ENCODE measurements at regions not wholly inside any gene's neighbourhood (a gene's known extent, or its start where the extent isn't known, plus 50 kb on each side); places are given as distances from the start of the nearest gene placed in this dataset.

DNA sequence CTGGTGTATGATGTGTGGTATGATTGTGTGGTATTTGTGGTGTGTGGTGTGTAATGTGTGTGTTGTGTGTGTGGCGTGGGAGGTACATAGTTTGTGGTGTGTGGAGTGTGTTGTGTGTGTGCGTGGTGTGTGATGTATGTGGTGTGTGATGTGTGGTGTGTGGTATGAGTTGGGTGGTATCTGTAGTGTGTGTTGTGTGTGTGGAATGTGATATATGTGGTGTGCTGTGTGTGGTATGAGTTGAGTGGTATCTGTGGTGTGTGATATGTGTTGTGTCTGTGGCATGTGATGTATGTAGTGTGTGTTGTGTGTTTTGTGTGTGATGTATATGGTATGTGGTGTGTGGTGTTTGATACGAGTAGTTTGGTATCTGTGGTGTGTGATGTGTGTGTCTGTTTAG, 272.5 kb upstream of the IRX1 start:
- DNase-seq (ENCODE audit: low read depth), result no peak

DNA sequence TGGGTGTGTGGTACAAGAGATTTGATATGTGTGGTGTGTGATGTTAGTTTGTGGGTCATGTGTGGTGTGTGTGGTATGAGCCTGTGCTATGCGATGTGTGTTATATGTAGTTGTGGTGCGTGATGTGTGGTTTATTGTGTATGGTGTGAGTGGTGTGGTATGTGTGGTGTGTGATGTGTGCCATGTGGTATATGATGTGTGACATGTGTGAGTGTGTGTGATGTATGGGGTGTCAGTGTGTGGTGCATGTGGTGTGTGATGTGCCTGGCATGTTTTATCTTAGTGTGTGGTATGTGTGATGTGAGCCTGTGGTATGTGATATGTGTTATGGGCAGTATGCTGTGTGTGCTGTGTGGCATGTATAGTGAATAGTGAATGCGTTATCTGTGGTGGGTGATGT, 273.0 kb upstream of the IRX1 start:
- no peak for DNase-seq (ENCODE audit: low read depth)

DNA sequence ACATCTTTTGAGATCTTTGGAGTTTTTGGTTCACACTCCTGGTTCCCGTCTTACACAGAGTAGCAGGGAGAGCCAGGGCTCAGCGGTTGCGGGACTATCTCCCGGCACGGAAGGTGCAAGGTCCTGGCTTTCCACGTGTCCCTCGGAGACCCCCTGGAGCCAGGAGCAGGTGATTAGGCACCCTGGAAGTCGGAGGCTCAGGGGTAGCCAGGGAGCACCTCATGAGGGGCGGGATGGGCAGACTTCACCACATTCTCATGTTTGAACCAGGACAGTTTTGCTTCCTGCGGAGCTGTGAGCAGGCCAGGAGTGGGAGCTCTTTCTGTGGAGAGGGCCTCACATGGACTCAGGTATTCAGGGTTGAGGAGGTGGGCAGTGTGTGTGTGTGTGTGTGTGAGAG, 273.7 kb upstream of the IRX1 start:
- DNase-seq (ENCODE audit: low read depth), result no peak

DNA sequence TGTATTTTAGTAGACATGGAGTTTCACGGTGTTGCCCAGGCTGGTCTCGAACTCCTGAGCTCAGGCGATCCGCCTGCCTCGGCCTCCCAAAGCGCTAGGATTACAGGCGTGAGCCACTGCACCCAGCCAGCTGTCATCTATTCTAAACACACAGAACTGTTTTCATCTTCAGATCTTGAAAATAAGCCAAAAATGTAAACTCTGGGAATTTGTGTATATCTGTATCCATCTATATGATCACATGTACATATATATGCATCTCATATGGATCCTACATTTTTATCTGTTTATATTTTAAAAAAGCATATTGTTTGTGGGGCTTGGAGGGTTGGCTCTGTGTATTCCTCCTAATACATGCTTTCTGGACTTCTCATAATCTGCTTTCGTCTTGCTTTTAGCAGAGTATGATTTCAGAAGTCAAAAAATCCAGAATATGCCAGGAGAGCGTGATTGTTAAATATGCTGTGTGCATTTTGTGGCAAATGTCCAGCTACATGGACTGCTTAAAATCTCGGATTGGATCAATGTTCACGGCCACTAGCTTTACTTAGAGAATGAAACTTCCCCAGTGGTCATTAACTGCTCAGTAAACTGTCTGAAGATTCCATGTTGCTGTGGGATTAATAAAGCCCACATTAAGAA, 274.4 kb upstream of the IRX1 start:
- no peak for DNase-seq (ENCODE audit: low read depth)

DNA sequence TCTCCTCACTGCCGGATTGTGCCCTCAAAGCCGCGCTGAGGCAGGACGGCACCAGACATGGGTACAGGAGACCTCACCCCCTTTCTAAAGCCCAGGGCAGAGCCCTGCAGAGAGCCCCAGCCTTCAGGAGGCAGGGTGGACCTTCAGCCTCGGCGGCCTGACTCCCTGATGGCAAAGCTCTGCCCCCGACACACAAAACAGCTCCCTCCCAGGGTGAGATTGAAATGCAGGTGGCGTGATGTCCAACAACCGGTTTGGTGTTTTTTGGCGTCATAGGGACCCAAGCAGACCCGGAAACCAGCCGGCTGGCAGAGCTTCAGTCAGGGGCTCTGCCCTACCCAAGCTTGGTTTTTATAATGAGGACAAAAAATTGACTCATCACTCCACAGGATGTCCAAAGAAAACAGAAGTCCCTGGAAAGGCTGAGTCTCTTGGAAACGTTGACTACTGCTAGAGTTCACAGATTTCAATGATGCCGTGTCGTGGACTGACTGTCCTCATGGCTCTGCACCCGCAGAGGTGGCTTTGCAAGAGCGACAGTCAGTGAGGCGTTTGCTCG, 275.2 kb upstream of the IRX1 start:
- DNase-seq (ENCODE audit: low read depth), result peak; percentile 90

DNA sequence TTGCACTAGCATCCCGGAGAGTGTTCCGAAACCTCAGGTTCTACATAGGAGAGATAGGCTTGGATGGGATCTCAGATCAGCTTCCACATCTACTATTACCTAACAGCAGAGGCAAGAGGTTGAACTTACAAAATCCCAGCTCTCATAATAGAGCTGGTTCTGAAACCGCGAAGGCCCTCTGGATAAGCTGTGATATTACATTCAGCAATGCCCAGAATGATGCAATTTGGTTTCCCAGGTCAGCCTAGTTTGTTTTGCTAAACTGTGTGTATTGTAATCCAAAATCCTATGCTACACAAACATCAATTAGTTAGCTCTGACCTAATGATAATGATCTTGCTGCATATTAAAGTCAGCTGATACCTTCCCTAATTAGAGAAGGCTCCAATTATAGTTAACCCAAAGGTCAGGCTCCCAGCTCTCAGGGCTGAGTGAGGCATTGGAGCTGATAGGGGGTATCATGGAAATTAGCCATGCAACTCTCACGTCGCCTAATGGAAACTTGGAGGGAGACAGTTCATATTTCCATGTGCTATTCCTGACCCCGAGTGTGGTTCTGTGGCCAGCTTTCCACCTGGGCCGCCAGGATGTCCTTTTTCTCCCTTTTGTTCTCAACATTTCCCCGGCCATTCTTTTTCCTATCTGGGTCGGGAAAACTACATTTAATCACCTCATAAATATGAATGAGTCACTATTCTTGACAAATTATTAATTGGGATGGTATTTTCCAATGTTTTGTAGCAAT, 278.4 kb upstream of the IRX1 start:
- no peak for DNase-seq (ENCODE audit: low read depth)

DNA sequence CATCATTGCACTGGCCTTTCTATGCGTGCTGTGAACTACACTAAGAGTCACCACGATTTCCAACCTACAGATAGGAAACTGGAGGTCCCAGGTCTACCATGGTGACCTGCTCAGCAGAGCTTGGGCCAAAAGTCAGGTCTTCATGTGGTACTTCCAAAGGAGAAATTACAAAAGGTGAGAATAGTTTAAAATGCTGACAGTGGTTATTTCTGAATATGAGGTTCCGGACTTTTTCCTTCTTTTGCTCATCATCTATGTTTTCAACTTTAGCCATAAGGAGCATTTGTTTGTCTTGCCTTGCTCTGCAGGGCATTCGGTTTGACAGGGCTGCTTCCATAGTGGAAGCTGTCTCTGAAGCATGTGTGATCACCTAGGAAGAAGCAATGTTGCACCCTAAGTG, 282.1 kb upstream of the IRX1 start:
- DNase-seq (ENCODE audit: low read depth), result no peak

DNA sequence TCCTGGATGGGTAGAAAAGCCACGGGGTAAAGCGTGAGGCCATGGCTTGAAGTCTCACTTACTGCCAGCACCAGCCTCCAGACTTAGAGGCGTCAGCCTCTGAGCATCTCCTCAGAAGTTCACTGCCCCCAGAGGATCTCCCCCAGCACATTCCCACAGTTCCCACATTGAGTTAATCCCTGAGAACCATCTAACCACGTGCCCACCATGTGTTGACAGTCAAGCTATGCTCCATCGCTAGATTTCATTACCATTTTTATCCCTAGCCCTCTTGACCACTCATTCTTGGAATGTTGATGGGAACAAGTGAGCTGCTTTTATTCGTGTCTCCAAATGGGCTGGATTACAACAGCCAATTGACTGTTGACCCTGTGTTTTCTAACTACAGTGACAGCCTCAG, 283.3 kb upstream of the IRX1 start:
- DNase-seq (ENCODE audit: low read depth), result no peak

DNA sequence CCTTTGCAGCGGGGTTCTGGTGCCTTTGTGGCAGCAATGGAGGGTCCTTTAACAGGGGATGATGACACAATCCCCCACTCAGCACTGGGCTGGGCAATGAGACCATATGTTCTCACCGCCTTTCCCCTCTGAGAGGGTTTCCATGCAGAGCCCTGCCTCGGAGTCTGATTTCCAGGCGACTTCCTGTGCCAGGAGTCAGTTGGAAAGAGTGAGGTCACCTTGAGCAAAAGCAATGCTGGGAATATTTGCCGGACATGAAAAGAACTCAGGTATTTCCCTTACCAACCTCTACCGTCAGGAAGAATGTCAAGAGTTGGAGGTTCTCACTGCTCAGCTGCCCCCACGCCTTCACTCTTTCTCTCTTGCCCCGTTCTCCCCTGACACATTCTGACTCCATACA, 284.2 kb upstream of the IRX1 start:
- DNase-seq (ENCODE audit: low read depth), result peak; percentile 84

DNA sequence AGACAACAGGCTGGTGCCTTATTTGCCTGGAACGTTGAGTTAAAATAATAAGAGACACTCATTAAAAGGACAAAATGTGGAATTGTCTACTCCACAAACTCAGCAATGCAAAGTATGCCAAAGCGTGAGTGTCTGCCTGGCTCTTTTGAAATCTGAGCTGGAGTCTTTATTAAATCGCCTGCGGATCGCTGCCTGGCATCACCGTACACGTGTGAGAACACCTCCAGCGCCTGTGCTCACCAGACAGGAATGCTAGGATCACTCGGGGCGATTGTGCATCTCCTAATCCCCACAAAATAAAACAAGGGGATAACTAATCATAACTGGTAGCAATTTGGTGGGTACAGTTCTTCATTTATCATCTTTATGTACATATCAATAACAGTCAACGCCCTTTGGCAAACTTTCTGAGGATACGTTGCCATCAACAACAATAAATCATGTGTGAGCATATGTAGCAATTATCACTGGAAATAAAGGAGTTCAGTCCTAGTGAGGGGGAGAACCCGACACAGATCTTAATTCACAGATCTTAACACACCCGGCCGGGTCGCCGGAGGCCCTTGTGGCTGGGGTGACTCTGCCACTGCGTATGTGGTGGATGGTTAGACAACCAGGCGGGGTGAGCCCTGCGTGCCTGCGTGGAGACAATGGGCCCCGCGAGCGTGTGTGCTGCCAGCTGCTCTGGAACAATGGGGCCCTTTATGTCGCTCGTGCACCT, 284.9 kb upstream of the IRX1 start:
- DNase-seq (ENCODE audit: low read depth), result peak; percentile 99

DNA sequence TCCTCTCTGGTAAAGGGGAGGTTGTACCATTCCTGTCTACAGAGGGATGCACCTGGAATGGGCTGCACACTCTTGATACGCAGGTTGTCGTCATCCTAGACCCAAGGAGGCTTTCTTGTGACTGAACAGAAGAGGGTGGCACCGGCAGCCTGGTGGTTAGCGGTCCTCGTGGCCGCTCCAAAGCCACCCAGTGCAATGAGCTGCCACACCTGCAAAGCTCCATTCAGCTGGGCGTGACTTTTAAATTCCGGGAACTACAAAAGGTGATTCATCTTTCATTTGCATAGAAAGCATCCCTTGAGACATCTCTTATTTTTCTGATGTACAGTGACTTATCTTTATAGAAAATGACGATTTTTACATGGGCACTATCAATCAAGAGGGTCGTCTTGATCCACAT, 286.1 kb upstream of the IRX1 start:
- no peak for DNase-seq (ENCODE audit: low read depth)

DNA sequence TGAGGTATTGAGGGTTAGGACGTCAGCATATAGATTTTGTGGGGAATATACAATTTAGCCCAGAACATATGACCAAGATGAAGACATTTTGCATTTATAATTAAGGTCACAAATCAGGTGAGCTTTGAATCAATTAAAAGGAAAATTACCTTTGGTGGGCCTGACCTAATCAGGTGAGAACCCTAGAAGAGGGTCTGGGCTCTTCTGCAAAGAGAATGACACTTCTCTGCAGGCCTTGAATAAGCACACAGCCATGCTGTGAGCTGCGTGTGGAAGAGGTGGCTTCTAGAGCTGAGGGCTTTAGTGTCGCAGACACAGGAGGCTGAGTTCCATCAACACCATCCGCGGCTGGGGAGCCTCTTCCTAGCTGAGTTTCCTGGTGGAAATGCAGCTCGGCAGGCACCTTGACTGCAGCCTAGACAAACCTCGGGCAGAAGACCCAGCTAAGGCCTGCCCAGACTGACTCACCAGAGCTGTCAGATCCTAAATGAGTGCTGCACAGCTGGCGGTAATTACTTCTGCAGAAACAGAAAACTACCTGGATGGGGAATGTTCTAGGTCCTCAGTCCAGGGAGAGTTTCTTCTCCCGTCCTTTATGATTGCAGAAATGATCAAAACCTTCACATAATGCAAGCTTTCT, 287.5 kb upstream of the IRX1 start:
- DNase-seq (ENCODE audit: low read depth), result no peak

DNA sequence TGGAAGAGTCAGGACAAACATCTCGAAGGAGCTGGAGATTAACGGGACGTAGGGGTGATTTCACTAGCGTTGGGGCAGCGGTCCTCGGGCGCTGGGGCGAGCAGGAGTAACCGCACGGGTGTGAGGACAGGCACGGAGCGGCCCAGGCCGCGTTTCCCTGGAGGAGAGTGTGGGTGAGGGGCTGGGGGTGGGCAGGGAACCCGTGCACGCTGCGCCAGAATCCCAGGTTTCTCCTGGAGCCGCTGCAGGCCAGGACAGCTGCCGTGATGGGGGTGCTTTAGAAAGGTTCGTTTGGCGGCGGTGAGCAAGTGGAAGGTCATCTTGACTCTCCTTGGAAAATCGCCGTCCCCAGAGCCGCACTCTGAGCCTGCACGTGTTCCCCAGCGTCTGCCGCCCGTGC, 290.2 kb upstream of the IRX1 start:
- DNase-seq (ENCODE audit: low read depth), result no peak

DNA sequence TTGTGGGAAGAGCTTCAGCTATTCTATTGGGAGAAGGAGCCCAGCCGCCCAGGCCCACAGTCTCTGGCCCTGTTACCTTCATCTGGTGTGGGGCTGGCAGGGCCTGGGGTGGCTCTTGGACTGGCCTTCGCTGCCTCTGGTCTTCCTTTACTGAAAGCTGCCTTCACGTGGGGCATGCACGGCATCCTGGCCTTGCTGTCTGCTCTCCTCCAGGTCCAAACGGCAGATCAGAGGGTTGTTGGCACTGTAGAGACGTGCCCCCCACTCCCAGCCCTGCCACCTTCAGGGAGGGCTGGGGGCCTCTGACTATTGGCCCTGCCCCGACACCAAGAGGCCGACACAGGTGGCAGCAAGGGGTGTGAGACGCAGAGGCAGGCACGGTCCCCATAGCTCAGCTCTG, 291.3 kb upstream of the IRX1 start:
- DNase-seq (ENCODE audit: low read depth), result no peak

DNA sequence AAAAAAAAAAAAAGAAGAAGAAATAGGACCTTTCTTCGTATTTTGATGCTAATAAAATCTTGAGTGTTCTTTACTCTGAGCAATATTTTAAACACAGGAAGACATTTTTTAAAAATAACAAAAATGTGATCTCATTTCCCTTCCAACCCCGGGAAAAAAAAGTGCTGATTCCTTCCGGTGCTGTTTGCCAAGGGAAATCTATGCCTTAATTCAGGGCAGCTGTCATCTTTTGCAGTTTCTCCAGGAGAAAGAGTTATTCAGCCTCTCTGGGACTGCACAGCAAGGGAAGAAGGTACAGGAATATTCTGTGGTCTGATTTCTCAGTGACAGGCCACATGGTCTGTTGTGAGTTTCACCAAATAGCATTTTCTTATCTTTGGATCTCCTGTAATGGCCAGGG, 291.9 kb upstream of the IRX1 start:
- DNase-seq (ENCODE audit: low read depth), result peak; percentile 52

DNA sequence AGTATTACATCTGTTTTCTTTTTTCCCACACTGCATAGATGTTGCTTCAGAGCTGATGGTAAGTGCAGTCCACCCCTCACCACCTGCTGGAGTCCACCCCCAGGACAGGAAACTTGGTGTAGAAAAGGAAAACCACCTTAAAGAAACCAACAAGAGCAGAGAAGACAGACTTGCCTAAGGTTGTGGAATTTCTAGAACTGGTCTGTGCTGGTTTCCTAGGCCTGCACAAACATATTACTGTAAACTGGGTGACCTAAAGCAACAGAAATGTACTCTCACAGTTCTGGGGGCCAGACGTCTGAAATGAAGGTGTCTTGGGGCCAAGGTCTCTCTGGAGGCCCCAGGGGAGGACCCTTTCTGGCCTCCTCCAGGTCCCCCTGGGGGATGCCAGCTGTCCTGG, 293.4 kb upstream of the IRX1 start:
- DNase-seq (ENCODE audit: low read depth), result no peak

DNA sequence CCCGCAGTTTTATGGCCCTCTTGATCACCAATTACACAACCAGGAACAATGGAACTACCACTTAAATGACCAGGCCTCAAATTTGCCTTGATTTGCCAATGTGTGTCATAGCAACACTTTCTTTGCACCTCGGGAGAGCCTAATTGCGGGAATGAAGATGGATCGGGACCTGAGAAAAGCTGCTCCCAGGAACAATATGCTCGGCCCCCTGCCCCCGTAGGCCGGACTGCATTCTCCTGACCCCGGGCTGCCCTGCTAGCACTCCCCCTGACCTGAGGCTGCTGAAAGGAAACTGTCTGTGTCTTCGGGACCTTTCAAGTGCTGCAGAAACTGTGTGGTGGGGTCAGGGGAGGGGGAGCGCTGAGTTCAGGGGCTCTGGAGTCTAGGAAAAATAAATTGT, 294.3 kb upstream of the IRX1 start:
- no peak for DNase-seq (ENCODE audit: low read depth)

DNA sequence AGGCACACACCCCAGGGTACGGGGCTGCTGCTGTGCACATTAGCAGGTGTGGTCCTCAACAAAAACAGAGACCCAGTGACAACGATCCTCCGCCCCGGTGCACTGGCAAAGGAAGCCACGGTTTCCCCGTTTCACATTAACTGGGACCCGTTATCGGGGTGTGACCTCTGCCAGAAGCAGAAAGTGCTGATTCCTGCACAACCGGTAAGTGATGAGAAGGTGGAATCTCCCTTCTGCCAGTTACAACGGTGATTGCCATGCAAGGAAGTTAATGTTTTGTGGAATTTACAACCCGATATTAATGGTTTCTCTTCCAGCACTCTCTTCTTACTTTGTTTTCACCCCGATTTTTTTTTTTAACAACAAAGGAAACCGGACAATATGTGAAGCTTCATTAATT, 294.9 kb upstream of the IRX1 start:
- no peak for DNase-seq (ENCODE audit: low read depth)

DNA sequence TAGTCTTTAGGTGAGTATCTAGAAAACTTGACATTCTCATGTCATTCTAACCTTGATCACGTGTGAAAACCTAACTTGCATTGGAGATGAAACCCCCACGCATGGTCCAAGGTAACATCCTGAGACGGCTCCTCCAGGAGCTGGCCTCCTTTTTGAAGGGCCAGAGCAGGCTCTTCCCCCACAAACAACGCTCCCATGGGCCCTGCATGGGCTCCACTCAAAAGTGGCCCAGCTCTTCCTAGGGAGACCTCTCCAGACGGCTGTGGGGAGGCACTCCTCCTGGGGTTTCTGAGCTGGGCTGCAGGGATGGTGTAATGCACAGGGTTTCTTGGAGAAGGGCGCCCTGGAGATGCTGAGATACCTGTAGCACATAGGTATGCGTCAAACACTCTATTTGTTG, 296.2 kb upstream of the IRX1 start:
- DNase-seq (ENCODE audit: low read depth), result no peak

DNA sequence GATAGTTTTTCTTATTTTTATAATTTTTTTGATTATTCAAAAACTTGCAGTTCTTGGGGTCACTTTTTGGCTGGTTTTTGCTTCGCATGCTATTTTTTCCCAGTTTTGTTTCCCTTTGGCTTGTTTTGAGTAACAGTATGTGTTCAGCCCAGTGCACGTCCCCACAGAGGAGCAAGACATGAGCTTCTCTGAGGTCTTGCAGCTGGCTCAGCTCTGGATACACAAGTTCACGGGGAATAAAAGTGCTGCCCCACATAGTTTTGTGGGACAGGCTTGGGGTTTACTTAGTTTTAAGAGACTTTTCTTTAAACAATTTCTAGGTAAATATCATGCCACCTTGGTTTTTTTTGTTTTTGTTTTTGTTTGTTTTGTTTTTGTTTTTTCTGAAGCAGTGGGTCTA, 297.8 kb upstream of the IRX1 start:
- no peak for DNase-seq (ENCODE audit: low read depth)

DNA sequence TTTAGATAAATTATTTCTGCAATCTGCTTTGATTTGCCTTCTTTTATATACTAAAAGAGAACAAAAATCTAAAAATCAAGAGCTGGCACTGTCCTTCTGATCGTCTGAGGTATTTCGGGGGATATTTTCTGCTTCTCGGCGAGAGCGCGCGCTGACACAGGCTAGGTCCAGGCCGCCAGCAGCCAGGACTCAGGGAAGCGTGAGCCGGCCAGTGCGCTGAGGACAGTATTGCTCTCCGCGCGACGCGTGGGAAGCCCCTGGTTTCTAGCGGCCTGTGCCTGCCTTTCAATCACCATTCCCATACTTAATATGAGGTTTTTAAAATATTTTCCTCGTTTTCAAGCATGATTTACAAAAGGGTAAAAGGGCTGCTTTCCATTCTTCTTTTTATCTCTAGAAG, 307.3 kb upstream of the IRX1 start:
- no peak for DNase-seq (ENCODE audit: low read depth)

DNA sequence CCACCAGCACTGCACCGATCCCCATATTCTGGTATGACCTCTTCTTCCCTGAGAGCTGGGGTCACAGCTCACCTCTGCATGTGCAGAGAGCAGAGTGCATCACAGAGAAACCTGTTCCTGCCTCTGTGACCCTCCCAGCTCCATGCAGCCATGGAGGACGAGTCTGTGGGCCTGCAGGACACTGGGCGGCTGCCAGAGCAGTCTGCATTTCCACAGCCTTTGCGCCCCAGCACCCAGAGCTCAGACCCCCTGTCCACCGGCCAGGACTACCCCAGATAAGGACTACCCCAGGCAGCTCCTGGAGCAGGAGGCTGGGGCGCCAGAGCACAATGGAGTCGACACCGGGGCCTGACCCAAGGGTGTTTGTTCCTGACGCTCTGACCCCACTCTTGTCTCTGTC, 308.1 kb upstream of the IRX1 start:
- DNase-seq (ENCODE audit: low read depth), result no peak

Measured in HT1080 (cell line).